ENCODE measurements at regions not wholly inside any gene's neighbourhood (a gene's known extent, or its start where the extent isn't known, plus 50 kb on each side); places are given as distances from the start of the nearest gene placed in this dataset.

DNA sequence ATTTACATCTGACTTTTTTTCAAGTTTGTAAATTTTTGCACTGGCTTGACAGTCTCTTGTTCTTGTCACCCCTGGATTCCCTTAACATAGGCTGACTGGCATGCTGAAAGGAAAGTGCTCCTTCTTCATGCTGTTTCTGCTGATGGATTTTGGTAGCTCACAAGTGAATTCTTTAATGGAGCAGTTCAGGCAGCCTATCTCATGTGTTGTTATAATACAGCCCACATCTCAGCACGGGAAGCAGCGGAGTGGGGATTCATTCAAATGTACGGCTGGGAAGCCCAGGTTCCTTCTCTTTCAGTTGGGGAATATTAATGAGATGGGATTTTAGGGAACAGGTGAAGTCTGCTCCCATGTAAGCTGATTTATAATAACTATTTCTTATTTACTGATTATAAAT lies 142.8 kb downstream of the CD8B2 start:
- DNase-seq (ENCODE audit: low read depth in 2 of 2) = no peak

DNA sequence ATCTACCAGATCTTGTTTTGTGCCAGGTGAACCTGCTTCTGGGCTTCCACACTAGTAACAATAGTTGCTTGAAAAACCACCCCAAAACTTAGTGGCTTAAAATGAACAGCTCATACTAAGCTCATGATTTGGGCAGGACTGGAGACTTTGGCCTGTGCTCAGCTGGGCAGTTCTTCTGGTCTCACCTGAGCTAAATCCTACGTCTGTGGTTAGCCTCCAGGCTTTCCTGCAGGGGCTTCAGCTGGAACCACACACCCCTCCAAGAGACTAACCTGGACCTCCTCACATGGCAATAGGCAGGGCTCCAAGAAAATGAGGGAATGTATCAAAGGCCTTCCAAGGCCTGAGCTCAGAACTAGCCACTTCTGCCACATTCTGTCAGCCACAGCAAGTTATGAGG lies 144.1 kb downstream of the CD8B2 start:
- no peak for DNase-seq (ENCODE audit: low read depth in 2 of 2)

DNA sequence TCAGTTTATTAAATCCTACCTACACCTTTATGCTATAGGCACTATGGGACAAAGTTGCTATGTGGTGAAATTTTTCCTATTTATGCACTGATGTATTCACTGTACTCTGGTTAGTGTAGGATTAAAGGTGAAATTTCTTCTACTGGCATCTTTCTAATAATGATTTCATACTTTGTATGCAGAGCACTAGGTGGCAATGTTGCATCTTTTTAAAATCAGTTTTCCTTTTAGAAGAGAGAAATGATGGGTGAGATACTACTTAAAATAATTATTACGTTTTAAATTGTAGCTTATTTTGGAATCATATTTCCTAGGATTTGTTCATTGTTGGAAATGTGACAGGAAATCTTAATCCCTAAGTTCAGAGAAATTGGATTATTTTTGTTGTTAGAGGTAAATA lies 150.9 kb downstream of the CD8B2 start:
- DNase-seq (ENCODE audit: low read depth in 2 of 2) = no peak

DNA sequence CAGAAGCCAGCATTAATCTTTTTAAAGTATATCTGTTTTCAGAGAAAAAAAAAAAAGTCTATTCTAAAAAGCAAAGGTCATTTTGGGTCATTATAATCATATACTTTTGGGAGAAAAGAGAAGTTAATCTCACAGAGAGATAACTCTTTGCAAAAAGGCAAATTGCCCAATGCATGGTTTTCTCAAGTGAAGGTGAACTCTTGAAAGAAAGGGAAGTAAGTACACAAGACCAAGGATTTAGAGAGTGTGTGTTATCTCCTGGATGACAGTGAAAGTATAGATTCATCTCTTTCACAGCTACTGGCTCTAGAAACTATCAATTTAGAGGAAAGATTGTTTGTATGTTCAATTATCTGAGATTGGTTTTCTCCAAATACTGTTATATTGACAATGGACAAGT lies 151.4 kb downstream of the CD8B2 start:
- no peak for DNase-seq (ENCODE audit: low read depth in 2 of 2)

DNA sequence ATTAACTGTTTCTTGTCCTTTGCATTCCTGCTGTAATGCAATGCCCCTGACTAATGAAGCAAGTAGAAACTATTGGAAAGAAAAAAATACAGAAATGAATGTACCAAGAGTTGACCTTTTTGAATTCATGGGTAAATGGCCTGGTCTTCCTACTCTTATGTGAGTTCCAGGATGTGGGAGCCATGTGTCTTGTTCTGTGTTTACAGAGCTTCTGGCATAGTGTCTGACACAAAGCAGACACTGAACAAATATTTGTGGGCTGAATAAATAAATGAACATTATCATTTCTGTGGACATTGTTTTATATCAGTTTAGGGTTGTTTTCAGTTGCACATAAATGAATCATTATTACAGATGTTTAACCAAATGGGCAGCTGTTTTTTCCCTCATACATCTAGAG lies 155.5 kb downstream of the CD8B2 start:
- no peak for DNase-seq (ENCODE audit: low read depth in 2 of 2)

DNA sequence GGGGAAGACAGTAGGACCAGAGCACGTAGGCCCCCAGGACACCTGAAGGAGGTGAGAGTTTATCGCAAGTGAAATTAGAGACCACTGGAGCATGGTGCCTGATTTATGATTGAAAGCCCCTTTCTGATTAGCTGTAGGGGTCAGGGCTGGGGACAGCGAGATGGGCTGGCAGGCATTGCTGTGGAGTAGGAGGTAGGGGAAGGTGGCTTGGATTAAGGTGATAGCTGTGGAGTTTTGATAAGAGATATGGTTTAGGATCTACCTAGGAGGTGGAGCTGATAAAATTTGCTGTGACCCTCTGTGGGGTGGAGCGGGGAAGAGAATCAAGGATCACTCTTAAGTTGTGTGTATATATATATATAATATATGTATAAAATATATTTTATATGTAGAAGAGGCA lies 157.5 kb downstream of the CD8B2 start:
- DNase-seq (ENCODE audit: low read depth in 2 of 2) = no peak

DNA sequence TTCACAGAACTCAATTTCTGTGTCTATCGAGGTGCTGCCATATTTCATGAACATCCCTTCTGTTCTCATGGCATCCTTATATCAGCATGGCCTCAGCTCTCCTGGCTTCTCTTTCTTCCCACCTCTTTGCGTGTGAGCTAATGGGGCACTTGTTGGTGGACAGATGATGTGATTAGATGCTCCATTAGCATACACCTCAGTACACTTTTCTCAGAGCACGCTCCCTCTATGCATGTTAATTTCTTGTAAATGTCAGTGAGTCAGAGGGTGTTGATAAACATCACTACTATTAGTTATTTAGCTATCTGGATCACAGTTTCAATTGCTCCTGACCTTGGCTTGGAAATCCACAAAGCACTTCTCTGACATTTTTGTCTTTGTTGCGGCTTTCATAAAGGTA lies 159.4 kb downstream of the CD8B2 start:
- DNase-seq (ENCODE audit: low read depth in 2 of 2) = no peak

DNA sequence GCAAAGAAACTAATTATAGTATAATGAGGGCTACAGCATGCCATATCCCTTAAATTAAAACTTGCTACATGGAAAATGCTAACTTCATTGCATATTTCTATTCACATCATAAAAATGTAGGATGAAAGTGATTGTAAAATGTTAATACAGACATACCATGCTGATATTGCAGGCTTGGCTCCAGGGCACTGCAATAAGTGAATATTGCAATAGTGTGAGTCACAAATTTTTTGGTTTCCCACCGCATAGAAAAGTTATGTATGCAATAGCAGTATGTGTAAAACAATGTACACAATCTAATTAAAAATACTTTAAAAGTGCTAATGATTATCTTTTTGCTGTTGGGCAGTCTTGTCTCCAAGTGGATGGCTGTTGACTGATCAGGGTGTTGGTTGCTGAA lies 162.1 kb downstream of the CD8B2 start:
- no peak for DNase-seq (ENCODE audit: low read depth in 2 of 2)

DNA sequence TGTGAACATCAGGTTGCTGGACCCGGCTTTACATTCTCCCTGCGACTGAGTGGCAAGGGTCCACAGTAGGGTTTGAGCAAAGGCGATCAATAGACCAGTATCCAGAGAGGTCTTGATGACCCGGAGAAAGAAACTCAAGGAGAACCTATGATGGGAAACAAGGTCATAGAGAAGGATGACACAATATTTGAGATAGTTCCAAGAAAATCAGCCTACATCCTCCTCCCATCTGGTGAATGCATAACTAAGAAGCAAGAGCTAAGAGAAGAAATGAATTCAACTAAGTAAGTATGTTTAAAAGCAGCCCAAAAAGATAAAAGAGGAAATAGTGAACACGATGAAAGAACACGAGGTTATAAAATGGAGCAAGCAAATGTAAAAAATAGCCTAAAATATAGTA lies 166.3 kb downstream of the CD8B2 start:
- DNase-seq (ENCODE audit: low read depth in 2 of 2) = no peak

DNA sequence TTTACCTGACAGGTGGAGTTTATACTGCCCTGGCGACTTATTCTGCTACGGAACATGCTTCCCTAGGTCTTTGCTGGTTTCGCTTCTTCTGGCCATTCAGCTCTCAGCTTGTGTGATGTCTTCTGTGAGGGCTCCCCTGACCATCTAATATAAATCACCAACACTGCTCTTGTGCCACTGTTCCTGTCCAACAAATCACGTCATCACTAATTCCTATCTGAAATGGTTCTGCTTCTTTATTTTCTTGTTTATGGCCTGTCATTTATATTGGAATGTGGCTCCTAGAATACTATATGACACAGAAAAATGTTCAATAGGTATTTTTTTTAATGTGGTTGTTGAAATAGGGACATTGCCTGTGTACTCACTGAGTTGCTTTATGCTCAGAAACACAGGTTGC lies 171.5 kb downstream of the CD8B2 start:
- no peak for DNase-seq (ENCODE audit: low read depth in 2 of 2)

DNA sequence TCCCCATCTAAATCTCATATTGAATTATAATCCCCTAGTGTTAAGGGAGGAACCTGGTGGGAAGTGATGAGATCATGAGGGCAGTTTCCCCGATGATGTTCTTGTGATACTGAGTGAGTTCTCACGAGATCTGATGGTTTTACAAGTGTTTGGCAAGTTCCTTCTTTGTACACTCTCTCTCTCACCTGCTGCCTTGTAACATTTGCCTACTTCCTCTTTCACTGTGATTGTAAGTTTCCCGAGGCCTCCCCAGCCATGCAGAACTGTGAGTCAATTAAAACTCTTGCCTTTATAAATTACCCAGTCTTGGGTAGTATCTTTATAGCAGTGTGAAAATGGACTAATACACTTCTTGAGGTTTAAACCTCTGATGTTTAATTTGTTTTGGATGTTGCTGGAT lies 177.5 kb downstream of the CD8B2 start:
- no peak for DNase-seq (ENCODE audit: low read depth in 2 of 2)

DNA sequence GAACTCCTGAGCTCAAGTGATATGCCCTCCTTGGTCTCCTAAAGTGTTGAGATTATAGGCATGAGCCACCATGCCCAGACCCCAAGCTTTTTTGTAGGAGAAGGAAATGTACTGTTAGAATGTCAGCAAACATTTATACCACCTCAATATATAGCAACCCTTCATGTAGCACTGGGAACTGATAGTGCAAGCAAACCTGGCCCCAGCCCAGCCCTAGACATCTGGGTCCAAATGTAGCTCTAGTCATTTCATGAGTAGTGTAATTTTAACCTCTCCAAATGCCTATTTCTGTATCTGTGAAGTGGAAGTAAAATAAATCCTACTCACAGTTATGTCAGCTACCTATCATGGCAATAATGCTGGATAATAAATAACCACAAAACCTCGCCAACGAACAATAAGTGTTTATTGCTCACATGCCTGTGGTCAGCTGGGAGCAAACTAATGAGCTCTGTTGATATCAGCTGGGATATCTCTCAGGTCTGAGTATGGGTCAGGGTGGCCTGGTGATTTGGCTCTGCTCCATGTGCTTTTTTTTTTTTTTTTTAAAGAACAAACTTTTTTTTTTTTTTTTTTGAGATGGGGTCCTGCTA lies 180.4 kb downstream of the CD8B2 start:
- no peak for DNase-seq (ENCODE audit: low read depth in 2 of 2)

DNA sequence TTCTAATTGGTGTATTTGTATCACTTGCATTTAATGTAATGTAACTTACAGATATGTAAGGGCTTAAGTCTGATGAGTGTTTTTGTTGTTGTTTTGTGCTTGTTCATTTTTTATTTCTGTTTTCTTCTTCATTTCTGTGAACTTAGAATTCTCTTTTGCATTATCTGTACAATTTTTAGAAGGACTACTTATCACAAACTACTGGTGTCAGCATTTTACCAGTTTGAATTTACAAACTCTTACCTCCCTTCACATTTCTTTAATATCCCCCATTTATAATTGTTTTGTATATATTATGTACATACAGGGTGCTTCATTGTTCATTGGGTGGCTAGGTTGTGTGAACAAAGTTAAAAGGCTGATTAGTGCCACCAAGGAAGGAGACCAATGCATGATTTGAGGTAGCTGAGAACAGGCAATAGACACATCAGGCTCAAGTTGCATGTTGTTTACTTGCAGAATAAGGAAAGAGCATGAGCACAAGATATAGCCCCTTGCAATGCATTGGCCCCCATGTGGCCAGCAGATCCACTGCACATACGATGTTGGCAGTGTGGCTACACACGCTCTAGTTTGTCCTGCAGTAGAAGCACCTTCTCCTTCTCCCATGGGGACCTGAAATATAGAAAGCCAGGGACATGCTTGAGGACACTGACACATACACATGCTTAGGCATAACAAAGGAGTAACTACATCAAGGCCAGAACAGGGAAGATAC lies 198.2 kb downstream of the CD8B2 start:
- no peak for DNase-seq (ENCODE audit: low read depth in 2 of 2)

DNA sequence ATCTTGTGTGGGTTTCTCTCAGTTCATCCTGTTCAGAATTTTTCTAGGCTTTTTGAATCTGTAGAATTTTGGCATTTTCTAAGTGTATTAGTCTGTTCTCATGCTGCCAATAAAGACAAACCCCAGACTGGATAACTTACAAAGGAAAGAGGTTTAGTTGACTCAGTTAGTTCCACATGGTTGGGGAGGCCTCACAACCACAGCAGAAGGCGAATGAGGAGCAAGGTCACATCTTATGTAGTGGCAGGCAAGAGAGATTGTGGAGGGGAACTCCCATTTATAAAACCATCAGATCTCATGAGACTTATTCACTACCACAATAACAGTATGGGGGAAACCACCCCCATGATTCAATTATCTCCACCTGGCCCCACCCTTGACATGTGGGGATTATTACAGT lies 199.2 kb downstream of the ST6GAL2 start:
- no peak for DNase-seq (ENCODE audit: low read depth in 2 of 2)

DNA sequence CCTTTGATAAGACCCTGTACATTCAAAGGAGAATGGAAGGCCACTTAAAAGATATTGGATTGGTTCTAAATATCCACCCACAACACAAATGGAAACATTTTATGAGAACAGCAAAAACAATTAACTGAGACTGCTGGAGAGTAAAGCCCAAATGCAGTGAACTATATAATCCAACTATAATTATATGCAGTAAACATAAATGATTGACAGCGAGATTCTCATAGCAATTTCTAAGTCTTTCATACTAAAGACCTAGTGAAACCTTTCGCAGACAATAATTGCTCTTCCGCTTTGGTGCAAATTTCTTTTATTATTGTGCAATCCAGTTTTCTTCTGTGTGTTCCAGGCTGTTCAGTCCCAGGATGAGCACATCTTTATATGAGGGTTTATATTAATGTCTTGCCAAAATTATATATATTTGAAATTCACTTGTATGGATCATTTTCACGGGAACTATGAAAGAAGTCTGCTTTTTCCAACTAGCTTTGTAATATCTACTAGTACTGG lies 190.9 kb downstream of the ST6GAL2 start:
- no peak for DNase-seq (ENCODE audit: low read depth in 2 of 2)

DNA sequence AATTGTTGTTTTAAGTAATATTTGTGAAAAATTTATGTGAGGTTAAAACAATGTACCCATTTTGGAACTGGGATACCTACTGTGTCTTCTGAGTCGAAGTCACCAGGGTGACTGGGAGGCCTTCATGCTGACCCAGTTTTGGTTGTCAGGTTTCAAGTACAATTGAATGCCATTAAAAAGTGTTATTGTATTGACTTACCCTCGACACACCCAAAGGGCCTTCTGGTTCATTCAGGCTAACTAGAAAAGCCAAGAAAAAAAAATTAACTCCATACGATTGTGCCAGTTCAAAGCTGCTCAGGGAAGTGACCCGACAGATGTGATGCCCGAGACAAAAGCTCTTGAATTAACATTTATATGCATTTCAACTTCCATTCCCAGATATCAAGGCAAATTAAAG lies 190.0 kb downstream of the ST6GAL2 start:
- no peak for DNase-seq (ENCODE audit: low read depth in 2 of 2)

DNA sequence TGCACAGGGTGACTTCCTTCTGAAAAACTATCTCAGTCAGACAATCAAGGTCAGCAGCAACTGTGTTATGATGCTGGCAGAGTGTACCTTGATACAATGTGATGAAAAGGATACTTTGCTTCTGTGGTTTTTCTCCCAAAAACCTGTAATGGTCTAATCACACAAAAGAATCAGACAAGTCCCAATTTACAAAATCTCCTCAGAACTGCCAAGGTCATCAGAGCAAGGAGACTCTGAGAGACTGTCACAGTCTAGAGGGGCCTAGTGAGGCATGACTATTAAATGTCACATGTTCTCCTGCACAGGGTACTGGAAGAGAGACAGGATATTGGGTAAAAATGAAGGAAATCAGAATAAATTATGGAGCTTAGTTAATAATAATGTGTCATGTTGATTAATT lies 185.4 kb downstream of the ST6GAL2 start:
- no peak for DNase-seq (ENCODE audit: low read depth in 2 of 2)

DNA sequence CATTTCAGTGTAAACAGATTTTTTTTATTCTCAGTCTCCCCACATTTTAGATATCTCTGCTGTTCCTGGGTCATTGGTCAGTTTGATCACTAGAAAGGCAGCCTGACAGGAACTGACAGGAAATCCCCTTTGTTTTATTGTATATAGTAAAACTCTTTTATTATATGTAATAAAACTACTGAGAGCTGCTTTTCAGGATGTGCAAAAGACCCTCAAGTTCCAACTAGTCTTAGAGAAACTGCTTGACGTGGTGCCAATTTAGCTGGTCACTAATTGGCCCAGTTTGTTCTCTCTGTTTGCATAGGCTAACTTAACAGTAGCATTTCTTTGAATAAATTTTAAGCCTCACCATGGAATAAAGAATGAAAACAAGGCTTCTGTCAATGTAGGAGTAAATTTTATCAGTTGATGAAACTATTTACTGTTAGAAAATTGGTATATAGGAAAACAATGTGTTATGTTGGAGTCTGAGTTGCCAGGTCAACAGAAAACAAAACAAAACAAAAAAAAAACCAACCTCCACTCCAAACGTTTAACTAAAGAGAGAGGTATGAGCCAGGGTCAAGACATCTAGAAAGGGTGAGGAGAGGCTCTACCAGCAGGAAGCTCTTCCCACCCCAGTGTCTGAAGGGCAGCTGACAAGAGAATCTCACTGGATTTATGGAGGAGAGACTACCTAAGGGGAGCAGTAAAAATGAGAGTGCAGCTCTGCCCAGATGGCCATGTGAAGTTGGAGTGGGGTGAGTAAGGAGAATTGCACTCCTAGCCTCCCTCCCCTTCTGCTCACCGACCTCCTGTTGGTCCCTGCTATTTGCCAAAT lies 184.6 kb downstream of the ST6GAL2 start:
- no peak for DNase-seq (ENCODE audit: low read depth in 2 of 2)

DNA sequence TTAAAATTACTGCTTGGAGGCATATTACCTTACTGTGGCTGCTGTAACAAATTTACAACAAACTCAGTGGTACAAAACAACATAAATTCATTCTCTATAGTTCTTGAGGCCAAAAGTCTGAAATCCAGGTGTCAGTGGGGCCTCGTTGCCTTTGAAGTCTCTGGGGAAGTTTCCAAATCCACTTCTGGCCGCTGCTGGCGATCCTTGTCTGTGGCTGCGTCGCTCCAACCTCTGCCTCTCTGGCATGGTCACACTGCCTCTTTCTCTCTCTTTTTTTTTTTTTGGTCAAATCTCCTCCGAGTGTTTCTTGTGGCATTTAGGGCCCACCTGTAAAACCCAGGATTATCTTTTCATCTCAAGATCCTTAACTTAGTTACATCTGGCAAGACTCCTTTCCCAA lies 182.8 kb downstream of the ST6GAL2 start:
- DNase-seq (ENCODE audit: low read depth in 2 of 2) = no peak

DNA sequence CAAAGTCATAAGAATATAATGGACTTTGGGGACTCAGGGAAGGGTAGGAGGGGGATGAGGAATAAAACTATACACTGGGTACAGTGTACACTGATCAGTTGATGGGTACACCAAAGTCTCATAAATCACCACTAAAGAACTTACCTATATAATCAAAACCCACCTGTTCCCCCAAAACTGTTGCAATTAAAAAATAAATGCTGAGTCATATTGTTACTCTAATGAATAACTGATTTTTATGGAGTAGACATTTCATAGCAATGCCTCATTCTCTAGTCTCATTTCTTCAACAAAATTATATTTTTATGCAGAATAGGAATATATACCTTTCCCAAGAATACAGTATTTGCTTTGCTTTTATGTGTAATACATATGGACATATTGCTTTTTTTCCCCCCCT lies 181.2 kb downstream of the ST6GAL2 start:
- DNase-seq (ENCODE audit: low read depth in 2 of 2) = no peak

DNA sequence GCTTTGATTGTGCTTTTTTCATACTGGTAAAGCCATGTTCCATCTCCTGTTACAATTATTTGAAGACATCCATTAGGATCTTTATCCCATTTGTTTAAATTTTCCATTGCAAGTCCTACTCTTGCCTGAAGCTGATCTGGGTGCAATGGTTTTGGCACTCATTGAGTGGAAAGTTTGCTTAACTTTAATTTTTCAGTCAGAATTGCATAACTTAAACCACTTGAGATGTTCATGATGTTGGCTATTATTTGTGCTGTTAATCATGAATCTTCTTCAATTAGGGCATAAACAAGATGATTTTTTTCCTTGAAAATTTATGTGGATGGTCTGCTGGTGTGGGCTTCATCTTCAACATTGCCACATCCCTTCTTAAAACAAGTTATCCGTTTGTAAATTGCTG lies 180.1 kb downstream of the ST6GAL2 start:
- no peak for DNase-seq (ENCODE audit: low read depth in 2 of 2)

DNA sequence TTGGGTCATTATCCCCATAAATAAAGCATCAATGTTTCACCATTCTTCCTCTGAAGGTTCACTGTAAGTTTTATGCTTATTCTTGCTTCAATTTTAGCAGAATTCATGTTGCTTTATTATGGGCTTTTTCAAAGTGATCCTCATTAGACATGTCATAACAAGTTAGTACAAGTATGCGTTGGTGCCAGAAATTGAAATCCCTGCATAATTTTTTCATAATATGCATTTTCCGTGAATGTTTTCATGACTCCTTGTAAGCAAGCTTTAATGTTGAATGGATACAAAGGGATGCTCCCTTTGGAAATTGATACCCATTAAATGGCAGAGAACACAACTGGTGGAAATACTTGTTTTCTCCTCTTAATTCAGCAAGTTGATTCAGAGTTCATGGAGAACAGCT lies 179.7 kb downstream of the ST6GAL2 start:
- DNase-seq (ENCODE audit: low read depth in 2 of 2) = no peak

DNA sequence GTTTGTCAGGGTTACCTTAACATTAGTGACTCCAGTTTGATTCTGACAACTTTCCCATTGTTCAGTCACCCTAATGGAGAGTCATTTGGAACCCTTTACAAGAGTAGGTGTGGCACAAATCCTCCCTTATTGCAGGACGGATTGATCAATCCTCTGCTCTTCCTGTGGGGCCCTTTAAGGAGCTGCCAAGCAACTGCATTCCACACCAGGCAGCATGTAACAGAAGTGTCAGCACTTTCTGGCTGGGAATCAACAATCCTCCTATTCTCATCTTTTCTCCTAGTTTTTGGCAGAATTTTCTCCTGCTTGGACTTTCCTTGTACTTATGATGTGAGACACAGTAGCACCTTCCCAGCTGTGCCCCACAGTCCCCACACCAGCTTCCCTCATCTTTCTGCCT lies 177.8 kb downstream of the ST6GAL2 start:
- DNase-seq (ENCODE audit: low read depth in 2 of 2) = no peak

All from stimulated activated CD8-positive, alpha-beta memory T cell treated with anti-CD3 and anti-CD28 coated beads, Interleukin-7, amount 100 ng/mL, for 4 hours (primary cell).